Suprapubic skin (tissue), 4 donors: ENCODE measurements at regions not wholly inside any gene's neighbourhood (a gene's known extent, or its start where the extent isn't known, plus 50 kb on each side); places are given as distances from the start of the nearest gene placed in this dataset.
A peak's percentile ranks its signal among the peaks of the same experiment; 100 is the strongest.

Experiments used
- DNase-seq, 2 donors: peaks; one replicate each; pipeline ENCODE4 v3.0.0-alpha.2; 2019; ENCODE audit warnings: low spot score in 2 of 2
- H3K27ac ChIP-seq: fragments of 200-600 bp; sonication (generic); one replicate; pipeline ENCODE4 v1.5.1; 2019
- H3K27me3 ChIP-seq: fragments of 200-600 bp; sonication (generic); one replicate; pipeline ENCODE4 v1.5.1; 2019
- H3K36me3 ChIP-seq: fragments of 200-600 bp; sonication (generic); one replicate; pipeline ENCODE4 v1.5.1; 2019
- H3K4me1 ChIP-seq: fragments of 200-600 bp; sonication (generic); one replicate; pipeline ENCODE4 v1.5.1; 2019
- H3K4me3 ChIP-seq: fragments of 200-600 bp; sonication (generic); one replicate; pipeline ENCODE4 v1.5.1; 2019; ENCODE audit warnings: mild to moderate bottlenecking
- H3K9me3 ChIP-seq: fragments of 200-600 bp; sonication (generic); one replicate; pipeline ENCODE4 v1.5.1; 2019
- CTCF ChIP-seq, 2 donors: fragments of 200-600 bp in 1 of 2; fragments of 450-650 bp in 1 of 2; sonication (generic) in 1 of 2; IDR thresholded peaks; one replicate each; pipeline ENCODE4 v1.5.1; 2016 to 2019; ENCODE audit warnings: antibody characterized with exemption in 2 of 2, mild to moderate bottlenecking in 1 of 2, moderate library complexity in 1 of 2
- EP300 ChIP-seq: sonication (generic); formaldehyde crosslinking; IDR thresholded peaks from one replicate; pipeline ENCODE4 v1.6.1; 2017; ENCODE audit warnings: antibody characterized with exemption
- POLR2A ChIP-seq, 2 donors: fragments of 450-650 bp; IDR thresholded peaks; one replicate each; pipeline ENCODE4 v1.6.1; 2017; ENCODE audit warnings: antibody characterized with exemption in 2 of 2, mild to moderate bottlenecking in 2 of 2, moderate library complexity in 2 of 2
- POLR2AphosphoS5 ChIP-seq, 3 donors: sonication (generic); formaldehyde crosslinking; IDR thresholded peaks; one replicate each; pipeline ENCODE4 v1.6.1; 2017; ENCODE audit warnings: antibody characterized with exemption in 3 of 3
- WGBS: methylation state at CpG from one replicate; pipeline ENCODE4 v1.1.5; 2018; 5-methylcytosine and 5-hydroxymethylcytosine counted together

GRCh38 chr11:30741039-30741550 is 154.9 kb upstream of the MPPED2 start:
- peak in 1 of 2 donors; percentile 51 for DNase-seq
- H3K4me1 ChIP-seq, result peaks cover 3% of the 10 kb centered on the region
- WGBS, result 37% methylated on average over 10 of the region's 10 CpGs
- no peaks in the 10 kb centered on the region for H3K36me3 ChIP-seq
- no peak overlapping the region for H3K27ac ChIP-seq
- H3K27me3 ChIP-seq, result no peaks in the 10 kb centered on the region
- TF ChIP-seq POLR2AphosphoS5 (IDR thresholded peaks at IDR 0.05) (no peak), EP300 (no peak), POLR2A (IDR thresholded peaks at IDR 0.05) (no peak), CTCF (IDR thresholded peaks at IDR 0.05) (no peak)
- no peaks in the 10 kb centered on the region for H3K9me3 ChIP-seq
- no peak overlapping the region for H3K4me3 ChIP-seq

- no peak for DNase-seq
- Histone ChIP-seq H3K27ac (no peak overlapping the region), H3K9me3 (no peaks in the 10 kb centered on the region), H3K4me1 (peaks cover 3% of the 10 kb centered on the region), H3K27me3 (no peaks in the 10 kb centered on the region), H3K36me3 (no peaks in the 10 kb centered on the region), H3K4me3 (no peak overlapping the region)
- TF ChIP-seq POLR2A (IDR thresholded peaks at IDR 0.05), result no peak
- no peak for TF ChIP-seq POLR2AphosphoS5 (IDR thresholded peaks at IDR 0.05)
- TF ChIP-seq EP300, result no peak
- no peak for TF ChIP-seq CTCF (IDR thresholded peaks at IDR 0.05)
- WGBS, result 53% methylated on average over 1 of the region's 1 CpG
Observed at GRCh38 chr11:30740091-30740490, 153.9 kb upstream of the MPPED2 start.

- Histone ChIP-seq H3K27me3 (no peaks in the 10 kb centered on the region), H3K27ac (no peak overlapping the region), H3K36me3 (no peaks in the 10 kb centered on the region), H3K9me3 (no peaks in the 10 kb centered on the region), H3K4me3 (no peak overlapping the region), H3K4me1 (peaks cover 3% of the 10 kb centered on the region)
- no peak for DNase-seq
- TF ChIP-seq CTCF (IDR thresholded peaks at IDR 0.05) (no peak), EP300 (no peak), POLR2A (IDR thresholded peaks at IDR 0.05) (no peak), POLR2AphosphoS5 (IDR thresholded peaks at IDR 0.05) (no peak)
Observed at GRCh38 chr11:30735946-30736345, 149.8 kb upstream of the MPPED2 start.

GRCh38 chr11:30733748-30734147 is 147.6 kb upstream of the MPPED2 start:
- no peaks in the 10 kb centered on the region for H3K27me3 ChIP-seq
- no peaks in the 10 kb centered on the region for H3K4me1 ChIP-seq
- 76% methylated on average over 1 of the region's 1 CpG for WGBS
- H3K27ac ChIP-seq, result no peak overlapping the region
- no peak overlapping the region for H3K4me3 ChIP-seq
- no peaks in the 10 kb centered on the region for H3K36me3 ChIP-seq
- TF ChIP-seq POLR2A (IDR thresholded peaks at IDR 0.05), result no peak
- DNase-seq, result no peak
- no peaks in the 10 kb centered on the region for H3K9me3 ChIP-seq

- Histone ChIP-seq H3K4me3 (no peak overlapping the region), H3K4me1 (no peaks in the 10 kb centered on the region), H3K27me3 (no peaks in the 10 kb centered on the region), H3K9me3 (no peaks in the 10 kb centered on the region), H3K36me3 (no peaks in the 10 kb centered on the region), H3K27ac (no peak overlapping the region)
- TF ChIP-seq EP300 (no peak), CTCF (IDR thresholded peaks at IDR 0.05) (no peak), POLR2A (IDR thresholded peaks at IDR 0.05) (no peak)
- WGBS, result 44% methylated on average over 1 of the region's 1 CpG
- no peak for DNase-seq
Observed at GRCh38 chr11:30730011-30730410, 143.9 kb upstream of the MPPED2 start.

- H3K4me3 ChIP-seq, result no peak overlapping the region
- H3K27me3 ChIP-seq, result no peaks in the 10 kb centered on the region
- no peak for TF ChIP-seq POLR2AphosphoS5 (IDR thresholded peaks at IDR 0.05)
- TF ChIP-seq EP300, result no peak
- no peak for TF ChIP-seq POLR2A (IDR thresholded peaks at IDR 0.05)
- no peak for TF ChIP-seq CTCF (IDR thresholded peaks at IDR 0.05)
- no peaks in the 10 kb centered on the region for H3K9me3 ChIP-seq
- WGBS, result 37% methylated on average over 1 of the region's 1 CpG
- no peaks in the 10 kb centered on the region for H3K4me1 ChIP-seq
- no peaks in the 10 kb centered on the region for H3K36me3 ChIP-seq
- no peak overlapping the region for H3K27ac ChIP-seq
- DNase-seq, result no peak
Observed at GRCh38 chr11:30729187-30729713, 143.1 kb upstream of the MPPED2 start.
